OCI-LY1 (cell line): ENCODE measurements at regions not wholly inside any gene's neighbourhood (a gene's known extent, or its start where the extent isn't known, plus 50 kb on each side); places are given as distances from the start of the nearest gene placed in this dataset.

Experiments
- H2AFZ ChIP-seq: fragments of 200-600 bp; sonication (generic), shearing (Covaris generic); 2 replicates; pipeline ENCODE4 v1.6.0; 2014; ENCODE audit warnings: antibody characterized with exemption, mild to moderate bottlenecking, low read length
- H3F3A ChIP-seq: fragments of 200-600 bp; sonication (generic), shearing (Covaris generic); 2 replicates; pipeline ENCODE4 v1.6.0; 2014; ENCODE audit warnings: mild to moderate bottlenecking, antibody characterized with exemption, low read length, moderate library complexity; ENCODE audit not compliant: insufficient read depth
- H3K27ac ChIP-seq: fragments of 200-600 bp; sonication (generic); 2 replicates; pipeline ENCODE4 v1.5.1; 2014; ENCODE audit warnings: low read length, mixed run types, mild to moderate bottlenecking, low read depth; ENCODE audit not compliant: poor library complexity, severe bottlenecking
- H3K27me3 ChIP-seq: fragments of 200-600 bp; sonication (generic); 2 replicates; pipeline ENCODE4 v1.6.0; 2014; ENCODE audit warnings: antibody characterized with exemption, mild to moderate bottlenecking, low read length, moderate library complexity; ENCODE audit not compliant: insufficient read depth
- H3K36me3 ChIP-seq: fragments of 200-600 bp; sonication (generic); 2 replicates; pipeline ENCODE4 v1.6.1; 2014; ENCODE audit warnings: mild to moderate bottlenecking, antibody characterized with exemption, low read length, moderate library complexity, mixed read lengths; ENCODE audit not compliant: insufficient read depth
- H3K4me1 ChIP-seq: fragments of 200-600 bp; sonication (generic); 2 replicates; pipeline ENCODE4 v1.5.1; 2014; ENCODE audit warnings: mild to moderate bottlenecking, low read length, moderate library complexity; ENCODE audit not compliant: insufficient read depth, severe bottlenecking
- H3K4me2 ChIP-seq: fragments of 200-600 bp; sonication (generic), shearing (Covaris generic); 2 replicates; pipeline ENCODE4 v1.6.1; 2014; ENCODE audit warnings: low read length
- H3K4me3 ChIP-seq: fragments of 200-600 bp; sonication (generic); 2 replicates; pipeline ENCODE4 v1.5.1; 2014; ENCODE audit warnings: low read length, low read depth, mild to moderate bottlenecking, mixed read lengths; ENCODE audit not compliant: poor library complexity, severe bottlenecking
- H3K79me2 ChIP-seq: fragments of 200-600 bp; shearing (Covaris generic); 2 replicates; pipeline ENCODE4 v1.6.1; 2016; ENCODE audit warnings: mixed run types, low read length, mixed read lengths; ENCODE audit not compliant: insufficient read depth
- H3K9ac ChIP-seq: fragments of 200-600 bp; sonication (generic), shearing (Covaris generic); 2 replicates; pipeline ENCODE4 v1.6.1; 2014; ENCODE audit warnings: mild to moderate bottlenecking, low read length, mixed read lengths
- H3K9me2 ChIP-seq: fragments of 200-600 bp; sonication (generic), shearing (Covaris generic); 2 replicates; pipeline ENCODE4 v1.6.1; 2014; ENCODE audit warnings: low read depth, mild to moderate bottlenecking, low read length, mixed read lengths
- H3K9me3 ChIP-seq: fragments of 200-600 bp; shearing (Covaris generic); 2 replicates; pipeline ENCODE4 v1.6.1; 2014; ENCODE audit warnings: low read length, mixed read lengths
- H4K20me1 ChIP-seq: fragments of 200-600 bp; sonication (generic), shearing (Covaris generic); 2 replicates; pipeline ENCODE4 v1.6.0; 2016; ENCODE audit warnings: mild to moderate bottlenecking, low read length; ENCODE audit not compliant: insufficient read depth
- CTCF ChIP-seq: fragments of 200-600 bp; sonication (generic), shearing (Covaris generic); IDR thresholded peaks from 2 replicates; pipeline ENCODE4 v1.5.1; 2017; ENCODE audit warnings: mild to moderate bottlenecking, antibody characterized with exemption, low read length, moderate library complexity, mixed read lengths
- EZH2 ChIP-seq: fragments of 200-600 bp; sonication (generic), shearing (Covaris generic); IDR thresholded peaks from 2 replicates; pipeline ENCODE4 v1.8.0; 2017; ENCODE audit warnings: borderline replicate concordance, mixed run types, mild to moderate bottlenecking, antibody characterized with exemption, low read length, moderate library complexity, mixed read lengths

- Histone ChIP-seq H3K9ac (no peak overlapping the region), H3K27me3 (no peaks in the 10 kb centered on the region), H3F3A (no peaks in the 10 kb centered on the region), H3K36me3 (no peaks in the 10 kb centered on the region), H3K27ac (no peak overlapping the region), H3K4me2 (no peak overlapping the region), H3K9me2 (no peaks in the 10 kb centered on the region), H4K20me1 (no peaks in the 10 kb centered on the region), H2AFZ (no peak overlapping the region), H3K4me1 (peaks cover 5% of the 10 kb centered on the region), H3K4me3 (no peak overlapping the region), H3K9me3 (no peaks in the 10 kb centered on the region), H3K79me2 (no peaks in the 10 kb centered on the region)
- no peak for TF ChIP-seq EZH2
Observed at GRCh38 chr14:40576880-40577478, 1029.7 kb upstream of the LRFN5 start.

- Histone ChIP-seq H3K36me3 (no peaks in the 10 kb centered on the region), H3K4me3 (no peak overlapping the region), H2AFZ (no peak overlapping the region), H3K79me2 (no peaks in the 10 kb centered on the region), H3F3A (no peaks in the 10 kb centered on the region), H3K9me3 (no peaks in the 10 kb centered on the region), H3K4me1 (peaks cover 5% of the 10 kb centered on the region), H3K27ac (no peak overlapping the region), H3K27me3 (no peaks in the 10 kb centered on the region), H3K9me2 (no peaks in the 10 kb centered on the region), H4K20me1 (no peaks in the 10 kb centered on the region), H3K9ac (no peak overlapping the region), H3K4me2 (no peak overlapping the region)
- TF ChIP-seq CTCF (no peak), EZH2 (no peak)
Observed at GRCh38 chr14:40574780-40575179, 1031.9 kb upstream of the LRFN5 start.

- H3K9me2 ChIP-seq, result no peaks in the 10 kb centered on the region
- H3K79me2 ChIP-seq, result no peaks in the 10 kb centered on the region
- no peaks in the 10 kb centered on the region for H3K4me1 ChIP-seq
- no peaks in the 10 kb centered on the region for H3K9me3 ChIP-seq
- H3K4me2 ChIP-seq, result no peak overlapping the region
- no peaks in the 10 kb centered on the region for H3F3A ChIP-seq
- H3K9ac ChIP-seq, result no peak overlapping the region
- no peak overlapping the region for H2AFZ ChIP-seq
- no peaks in the 10 kb centered on the region for H3K27me3 ChIP-seq
- no peaks in the 10 kb centered on the region for H3K36me3 ChIP-seq
- no peak overlapping the region for H3K4me3 ChIP-seq
- no peak for TF ChIP-seq EZH2
- no peak overlapping the region for H3K27ac ChIP-seq
- H4K20me1 ChIP-seq, result no peaks in the 10 kb centered on the region
Observed at GRCh38 chr14:40525314-40525713, 1081.4 kb upstream of the LRFN5 start.

GRCh38 chr14:40523123-40523522 is 1083.6 kb upstream of the LRFN5 start:
- Histone ChIP-seq H2AFZ (no peak overlapping the region), H3K4me3 (no peak overlapping the region), H3K9me2 (no peaks in the 10 kb centered on the region), H3K36me3 (no peaks in the 10 kb centered on the region), H3F3A (no peaks in the 10 kb centered on the region), H3K27me3 (no peaks in the 10 kb centered on the region), H3K4me2 (no peak overlapping the region), H3K9me3 (no peaks in the 10 kb centered on the region), H3K4me1 (no peaks in the 10 kb centered on the region), H4K20me1 (no peaks in the 10 kb centered on the region), H3K79me2 (no peaks in the 10 kb centered on the region), H3K9ac (no peak overlapping the region), H3K27ac (no peak overlapping the region)
- no peak for TF ChIP-seq CTCF
- TF ChIP-seq EZH2, result no peak
